LNCaP clone FGC (cell line): ENCODE measurements at regions not wholly inside any gene's neighbourhood (a gene's known extent, or its start where the extent isn't known, plus 50 kb on each side); places are given as distances from the start of the nearest gene placed in this dataset.
A peak's percentile ranks its signal among the peaks of the same experiment; 100 is the strongest.

Experiments used
- DNase-seq: peaks from one replicate; pipeline ENCODE4 v3.0.0-alpha.2; 2011; ENCODE audit warnings: low read depth
- H3K4me3 ChIP-seq: 2 replicates; pipeline ENCODE4 v1.5.1; 2011; ENCODE audit warnings: mild to moderate bottlenecking, low read depth, low read length, control low read depth
- CTCF ChIP-seq: IDR thresholded peaks from 2 replicates; pipeline ENCODE4 v1.5.1; 2012; ENCODE audit warnings: mild to moderate bottlenecking; ENCODE audit not compliant: control insufficient read depth, insufficient read depth; ENCODE audit errors: extremely low read depth

GRCh38 chrX:39248330-39248729 is 447.1 kb downstream of the MID1IP1 start:
- no peak overlapping the region for H3K4me3 ChIP-seq
- DNase-seq, result no peak
- no peak for TF ChIP-seq CTCF

DNA sequence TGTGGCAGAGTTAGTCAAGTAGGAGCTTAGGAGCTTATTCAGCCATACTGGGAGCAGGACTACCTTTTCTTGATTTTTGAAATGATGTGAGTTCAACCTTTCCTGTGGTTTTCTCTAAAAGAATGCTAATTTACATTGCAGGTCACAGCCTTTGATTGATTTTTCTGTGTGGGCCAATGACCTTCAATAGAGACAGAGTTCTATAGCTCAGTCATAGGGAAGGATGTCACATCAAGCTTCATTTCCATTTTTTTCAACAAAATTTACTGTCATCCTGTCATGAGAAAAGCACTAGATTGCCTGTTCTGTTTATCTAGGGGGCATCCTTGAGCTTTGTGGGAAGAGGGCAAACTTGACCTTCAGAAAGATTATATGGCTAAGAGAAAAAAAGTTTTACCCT is 448.7 kb downstream of the MID1IP1 start:
- no peak overlapping the region for H3K4me3 ChIP-seq
- DNase-seq, result no peak
- no peak for TF ChIP-seq CTCF

GRCh38 chrX:39251995-39252394 is 450.7 kb downstream of the MID1IP1 start:
- H3K4me3 ChIP-seq, result no peak overlapping the region
- DNase-seq, result no peak
- TF ChIP-seq CTCF, result no peak

DNA sequence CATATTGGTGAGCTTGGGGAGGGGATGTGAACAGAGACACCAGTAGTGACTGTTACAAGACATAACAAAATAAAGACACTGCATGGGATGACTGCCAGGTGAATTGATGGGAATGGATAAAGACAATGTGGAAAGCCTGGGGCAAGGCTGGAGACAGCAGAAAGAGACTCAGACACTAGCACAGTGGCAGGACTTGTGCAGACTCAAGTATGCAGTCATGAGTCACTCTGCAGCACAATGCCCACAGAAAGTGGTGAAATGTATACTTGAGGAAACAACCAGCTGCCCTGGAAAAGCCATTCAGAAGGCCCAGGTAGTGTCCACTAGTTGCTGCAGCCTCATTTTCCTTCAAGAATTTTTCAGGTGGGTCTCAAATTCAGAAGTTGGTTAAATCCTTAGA is 452.3 kb downstream of the MID1IP1 start:
- no peak for DNase-seq
- no peak overlapping the region for H3K4me3 ChIP-seq
- no peak for TF ChIP-seq CTCF

GRCh38 chrX:39258331-39258730 is 457.1 kb downstream of the MID1IP1 start:
- no peak for TF ChIP-seq CTCF
- H3K4me3 ChIP-seq, result no peak overlapping the region
- DNase-seq, result no peak

GRCh38 chrX:39260965-39261364 is 459.7 kb downstream of the MID1IP1 start:
- TF ChIP-seq CTCF, result no peak
- DNase-seq, result no peak
- no peak overlapping the region for H3K4me3 ChIP-seq

DNA sequence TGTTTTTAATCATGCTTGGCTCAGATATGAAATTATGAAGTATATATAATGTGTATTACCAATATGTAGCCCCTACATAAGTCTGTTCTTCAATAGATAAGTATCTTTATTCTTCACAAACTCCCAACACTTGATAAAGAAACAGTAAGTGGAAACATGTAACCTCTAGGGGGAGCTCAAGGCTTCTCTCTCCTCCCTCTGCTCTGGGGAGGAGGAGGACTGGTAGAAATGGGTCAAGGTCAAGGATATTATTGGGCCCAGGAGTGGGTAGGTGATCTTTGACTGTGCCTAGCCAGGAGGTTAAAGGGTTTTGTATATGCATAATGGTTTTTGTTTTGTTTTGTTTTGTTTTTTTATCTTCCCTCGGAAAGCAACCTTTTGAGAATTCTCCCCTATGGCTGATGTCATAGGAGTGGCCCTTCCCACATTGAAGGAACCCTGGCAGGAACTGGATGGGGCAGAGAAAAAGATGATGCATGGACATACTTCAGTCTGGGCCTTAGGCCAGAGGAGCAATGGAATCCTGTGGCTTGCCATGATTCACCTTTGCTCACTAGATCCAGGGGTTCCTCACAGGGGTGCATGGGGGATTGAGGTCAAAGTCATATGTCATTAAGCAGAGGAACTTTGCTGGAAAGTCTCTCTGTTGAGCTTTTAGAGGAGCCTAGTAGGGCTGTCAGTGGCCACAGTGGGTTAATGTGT is 460.3 kb downstream of the MID1IP1 start:
- DNase-seq, result no peak
- H3K4me3 ChIP-seq, result no peak overlapping the region
- TF ChIP-seq CTCF, result peak; percentile 54
